ENCODE measurements at regions not wholly inside any gene's neighbourhood (a gene's known extent, or its start where the extent isn't known, plus 50 kb on each side); places are given as distances from the start of the nearest gene placed in this dataset.

DNA sequence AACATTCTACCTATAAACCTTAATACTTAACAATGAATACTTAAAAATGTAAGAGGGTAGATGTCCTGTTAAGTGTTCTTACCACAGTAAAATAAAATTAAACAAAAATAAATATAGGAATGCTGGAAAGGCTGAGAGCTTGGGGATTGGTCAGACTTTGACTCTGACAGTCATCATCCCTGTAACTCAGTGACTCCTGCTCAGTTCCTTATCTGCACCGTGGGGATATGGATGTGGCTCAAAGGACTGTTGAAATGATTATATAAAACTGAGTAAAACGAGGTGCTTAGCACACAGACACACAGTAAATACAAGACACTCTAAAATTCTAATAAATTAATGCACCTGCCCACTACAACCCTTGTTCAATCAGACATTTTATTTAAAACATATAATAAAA, 338.6 kb downstream of the TMEM114 start:
- Histone ChIP-seq H3K36me3 (ENCODE audit: insufficient read depth) (no peaks in the 10 kb centered on the region), H4K20me1 (replicated peaks; ENCODE audit: insufficient read depth) (no peaks in the 10 kb centered on the region), H3F3A (replicated peaks; ENCODE audit: low read depth) (no peaks in the 10 kb centered on the region), H3K4me3 (no peak overlapping the region), H3K4me2 (no peak overlapping the region), H3K4me1 (ENCODE audit: insufficient read depth) (no peaks in the 10 kb centered on the region), H3K79me2 (replicated peaks; ENCODE audit: insufficient read depth) (no peaks in the 10 kb centered on the region), H3K9me2 (ENCODE audit: insufficient read depth) (no peaks in the 10 kb centered on the region), H3K27ac (ENCODE audit: low read depth) (no peak overlapping the region), H2AFZ (no peak overlapping the region), H3K27me3 (ENCODE audit: insufficient read depth) (no peaks in the 10 kb centered on the region)
- Mint-ChIP-seq H3K36me3 (ENCODE audit: low read depth) (no peaks in the 10 kb centered on the region), H3K9me3 (no peaks in the 10 kb centered on the region), H3K27me3 (ENCODE audit: insufficient read depth, low read depth, poor library complexity) (no peaks in the 10 kb centered on the region), H3K27ac (no peak overlapping the region), H3K4me3 (no peak overlapping the region), H3K4me1 (peaks cover 2% of the 10 kb centered on the region; the same call in 1 of the 3 replicates)
- DNase-seq (ENCODE audit: low spot score) (no peak), ATAC-seq (no peak)
- TF ChIP-seq NANOG (IDR thresholded peaks at IDR 0.05; ENCODE audit: borderline replicate concordance) (no peak), STAT1 (IDR thresholded peaks at IDR 0.05; ENCODE audit: unreplicated experiment) (no peak), EZH2phosphoT487 (IDR thresholded peaks at IDR 0.05; ENCODE audit: unreplicated experiment) (no peak), ZNF462 (CRISPR knock-in tag; IDR thresholded peaks at IDR 0.05) (no peak), ZNF331 (CRISPR knock-in tag; IDR thresholded peaks at IDR 0.05; ENCODE audit: low read depth) (no peak), JUNB (IDR thresholded peaks at IDR 0.05; ENCODE audit: unreplicated experiment) (no peak), ZNF114 (CRISPR knock-in tag; IDR thresholded peaks at IDR 0.05) (no peak), POLR2AphosphoS5 (IDR thresholded peaks at IDR 0.05; ENCODE audit: low read depth) (no peak), CREB1 (CRISPR knock-in tag; IDR thresholded peaks at IDR 0.05; ENCODE audit: low read depth) (no peak), ETS1 (IDR thresholded peaks at IDR 0.05) (no peak), EZH2 (IDR thresholded peaks at IDR 0.05; ENCODE audit: low read depth, unreplicated experiment) (no peak)
- TF ChIP-seq, protein P1, sequence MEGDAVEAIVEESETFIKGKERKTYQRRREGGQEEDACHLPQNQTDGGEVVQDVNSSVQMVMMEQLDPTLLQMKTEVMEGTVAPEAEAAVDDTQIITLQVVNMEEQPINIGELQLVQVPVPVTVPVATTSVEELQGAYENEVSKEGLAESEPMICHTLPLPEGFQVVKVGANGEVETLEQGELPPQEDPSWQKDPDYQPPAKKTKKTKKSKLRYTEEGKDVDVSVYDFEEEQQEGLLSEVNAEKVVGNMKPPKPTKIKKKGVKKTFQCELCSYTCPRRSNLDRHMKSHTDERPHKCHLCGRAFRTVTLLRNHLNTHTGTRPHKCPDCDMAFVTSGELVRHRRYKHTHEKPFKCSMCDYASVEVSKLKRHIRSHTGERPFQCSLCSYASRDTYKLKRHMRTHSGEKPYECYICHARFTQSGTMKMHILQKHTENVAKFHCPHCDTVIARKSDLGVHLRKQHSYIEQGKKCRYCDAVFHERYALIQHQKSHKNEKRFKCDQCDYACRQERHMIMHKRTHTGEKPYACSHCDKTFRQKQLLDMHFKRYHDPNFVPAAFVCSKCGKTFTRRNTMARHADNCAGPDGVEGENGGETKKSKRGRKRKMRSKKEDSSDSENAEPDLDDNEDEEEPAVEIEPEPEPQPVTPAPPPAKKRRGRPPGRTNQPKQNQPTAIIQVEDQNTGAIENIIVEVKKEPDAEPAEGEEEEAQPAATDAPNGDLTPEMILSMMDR (conservative IDR thresholded peaks at IDR 0.05; ENCODE audit: low read depth in 2 of 2) = no peak
- TF ChIP-seq, protein P2, sequence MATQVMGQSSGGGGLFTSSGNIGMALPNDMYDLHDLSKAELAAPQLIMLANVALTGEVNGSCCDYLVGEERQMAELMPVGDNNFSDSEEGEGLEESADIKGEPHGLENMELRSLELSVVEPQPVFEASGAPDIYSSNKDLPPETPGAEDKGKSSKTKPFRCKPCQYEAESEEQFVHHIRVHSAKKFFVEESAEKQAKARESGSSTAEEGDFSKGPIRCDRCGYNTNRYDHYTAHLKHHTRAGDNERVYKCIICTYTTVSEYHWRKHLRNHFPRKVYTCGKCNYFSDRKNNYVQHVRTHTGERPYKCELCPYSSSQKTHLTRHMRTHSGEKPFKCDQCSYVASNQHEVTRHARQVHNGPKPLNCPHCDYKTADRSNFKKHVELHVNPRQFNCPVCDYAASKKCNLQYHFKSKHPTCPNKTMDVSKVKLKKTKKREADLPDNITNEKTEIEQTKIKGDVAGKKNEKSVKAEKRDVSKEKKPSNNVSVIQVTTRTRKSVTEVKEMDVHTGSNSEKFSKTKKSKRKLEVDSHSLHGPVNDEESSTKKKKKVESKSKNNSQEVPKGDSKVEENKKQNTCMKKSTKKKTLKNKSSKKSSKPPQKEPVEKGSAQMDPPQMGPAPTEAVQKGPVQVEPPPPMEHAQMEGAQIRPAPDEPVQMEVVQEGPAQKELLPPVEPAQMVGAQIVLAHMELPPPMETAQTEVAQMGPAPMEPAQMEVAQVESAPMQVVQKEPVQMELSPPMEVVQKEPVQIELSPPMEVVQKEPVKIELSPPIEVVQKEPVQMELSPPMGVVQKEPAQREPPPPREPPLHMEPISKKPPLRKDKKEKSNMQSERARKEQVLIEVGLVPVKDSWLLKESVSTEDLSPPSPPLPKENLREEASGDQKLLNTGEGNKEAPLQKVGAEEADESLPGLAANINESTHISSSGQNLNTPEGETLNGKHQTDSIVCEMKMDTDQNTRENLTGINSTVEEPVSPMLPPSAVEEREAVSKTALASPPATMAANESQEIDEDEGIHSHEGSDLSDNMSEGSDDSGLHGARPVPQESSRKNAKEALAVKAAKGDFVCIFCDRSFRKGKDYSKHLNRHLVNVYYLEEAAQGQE (IDR thresholded peaks at IDR 0.05; ENCODE audit: unreplicated experiment) = no peak

Measured in GM23338 (cell line).